IMR-90 (cell line): ENCODE measurements at regions not wholly inside any gene's neighbourhood (a gene's known extent, or its start where the extent isn't known, plus 50 kb on each side); places are given as distances from the start of the nearest gene placed in this dataset.

Experiments
- ATAC-seq: fragments of 200-7000 bp; cut with Tn5 transposase; 2 replicates; pipeline ENCODE4 v1.9.1; 2020; ENCODE audit warnings: low read depth, mild to moderate bottlenecking, moderate library complexity
- BruUV-seq: library from RNA; stranded (reverse); fragments of 400-500 nt; replicated peaks from 2 replicates; lab custom pipeline; 2021; lab: Mats Ljungman, UMichigan
- CTCF ChIA-PET: fragments of 300-600 bp; formaldehyde crosslinking; extraction: SDS; loops from one replicate; lab custom pipeline; 2021; ENCODE audit warnings: antibody characterized with exemption; lab: Yijun Ruan, JAX
- POLR2A ChIA-PET: fragments of 300-600 bp; sonication (Branson Sonifier 250); formaldehyde crosslinking; loops from one replicate; lab custom pipeline; 2022; ENCODE audit warnings: antibody characterized with exemption; ENCODE audit not compliant: unreplicated experiment; lab: Charles Lee
- DNase-seq: peaks from one replicate; pipeline ENCODE4 v3.0.0; 2013
- H2AFZ ChIP-seq: replicated peaks from 2 replicates; pipeline ENCODE3; 2013; ENCODE audit warnings: low read length, mild to moderate bottlenecking; ENCODE audit not compliant: poor library complexity
- H2AK5ac ChIP-seq: 2 replicates; pipeline ENCODE4 v1.6.1; 2013; ENCODE audit warnings: low read depth, low read length, inconsistent platforms
- H2AK9ac ChIP-seq: replicated peaks from 2 replicates; pipeline ENCODE3; 2013; ENCODE audit warnings: mild to moderate bottlenecking, low read depth, low read length, moderate library complexity; ENCODE audit not compliant: poor library complexity
- H2BK120ac ChIP-seq: 2 replicates; pipeline ENCODE4 v1.6.1; 2013; ENCODE audit warnings: low read depth, low read length, inconsistent platforms
- H2BK15ac ChIP-seq: 3 replicates; pipeline ENCODE4 v1.6.1; 2013; ENCODE audit warnings: low read depth, low read length, inconsistent platforms
- H2BK20ac ChIP-seq: 2 replicates; pipeline ENCODE4 v1.6.1; 2013; ENCODE audit warnings: low read depth, mild to moderate bottlenecking, inconsistent platforms, low read length, moderate library complexity
- H2BK5ac ChIP-seq: 2 replicates; pipeline ENCODE4 v1.6.1; 2013; ENCODE audit warnings: mild to moderate bottlenecking, low read depth, low read length, inconsistent platforms; ENCODE audit not compliant: poor library complexity, severe bottlenecking
- H3K14ac ChIP-seq: replicated peaks from 2 replicates; pipeline ENCODE4 v1.6.1; 2013; ENCODE audit warnings: low read depth, low read length, inconsistent platforms
- H3K18ac ChIP-seq: 2 replicates; pipeline ENCODE4 v1.6.1; 2013; ENCODE audit warnings: low read depth, low read length, control low read depth
- H3K23ac ChIP-seq: 2 replicates; pipeline ENCODE4 v1.6.1; 2013; ENCODE audit warnings: low read depth, low read length, inconsistent platforms
- H3K27ac ChIP-seq: 2 replicates; pipeline ENCODE4 v1.5.1; 2013; ENCODE audit warnings: mild to moderate bottlenecking, control low read depth, low read length; ENCODE audit not compliant: insufficient read depth
- H3K27me3 ChIP-seq: 2 replicates; pipeline ENCODE4 v1.6.1; 2013; ENCODE audit warnings: low read length; ENCODE audit not compliant: control insufficient read depth, insufficient read depth
- H3K36me3 ChIP-seq: 2 replicates; pipeline ENCODE4 v1.6.1; 2013; ENCODE audit warnings: low read length, mixed read lengths; ENCODE audit not compliant: control insufficient read depth, insufficient read depth
- H3K4ac ChIP-seq: 2 replicates; pipeline ENCODE4 v1.6.1; 2013; ENCODE audit warnings: low read depth, low read length, inconsistent platforms
- H3K4me1 ChIP-seq: 2 replicates; pipeline ENCODE4 v1.6.1; 2013; ENCODE audit warnings: low read length, mixed read lengths; ENCODE audit not compliant: control insufficient read depth, insufficient read depth
- H3K4me2 ChIP-seq: 2 replicates; pipeline ENCODE4 v1.6.1; 2013; ENCODE audit warnings: low read depth, mild to moderate bottlenecking, control low read depth, low read length, moderate library complexity
- H3K4me3 ChIP-seq: 2 replicates; pipeline ENCODE4 v1.5.1; 2013; ENCODE audit warnings: low read depth, mild to moderate bottlenecking, control low read depth, low read length, moderate library complexity; ENCODE audit not compliant: insufficient read depth
- H3K56ac ChIP-seq: 2 replicates; pipeline ENCODE4 v1.6.1; 2013; ENCODE audit warnings: low read length, inconsistent platforms; ENCODE audit not compliant: insufficient read depth; ENCODE audit errors: extremely low read depth
- H3K79me1 ChIP-seq, 2 experiments: 2 replicates each; pipeline ENCODE4 v1.6.1; 2013; ENCODE audit warnings: low read length in 2 of 2, inconsistent platforms in 1 of 2, low read depth in 1 of 2
- H3K9ac ChIP-seq: 2 replicates; pipeline ENCODE4 v1.6.1; 2013; ENCODE audit warnings: low read depth, low read length, control low read depth
- H3K9me1 ChIP-seq: 2 replicates; pipeline ENCODE4 v1.6.1; 2013; ENCODE audit warnings: low read length, inconsistent platforms; ENCODE audit not compliant: insufficient read depth
- H3K9me3 ChIP-seq: 2 replicates; pipeline ENCODE4 v1.6.1; 2013; ENCODE audit warnings: low read length; ENCODE audit not compliant: control insufficient read depth, insufficient read depth
- H4K20me1 ChIP-seq: 2 replicates; pipeline ENCODE4 v1.6.1; 2013; ENCODE audit warnings: low read length, inconsistent platforms; ENCODE audit not compliant: insufficient read depth
- H4K5ac ChIP-seq: 2 replicates; pipeline ENCODE4 v1.6.1; 2013; ENCODE audit warnings: mild to moderate bottlenecking, low read depth, low read length, control low read depth
- H4K8ac ChIP-seq, 2 experiments: 2 replicates each; pipeline ENCODE4 v1.6.1; 2013; ENCODE audit warnings: low read depth in 2 of 2, low read length in 2 of 2, control low read depth in 1 of 2, inconsistent platforms in 1 of 2
- H4K91ac ChIP-seq: 2 replicates; pipeline ENCODE4 v1.6.1; 2013; ENCODE audit warnings: low read depth, low read length, inconsistent platforms; ENCODE audit not compliant: insufficient read depth
- CEBPB ChIP-seq: IDR thresholded peaks from 2 replicates; pipeline ENCODE4 v1.6.1; 2012; ENCODE audit warnings: low read depth, low read length, improper control_type of control experiment
- CHD1 ChIP-seq: IDR thresholded peaks from 2 replicates; pipeline ENCODE4 v1.6.1; 2012; ENCODE audit warnings: low read depth, low read length, improper control_type of control experiment
- FOS ChIP-seq: fragments of 150-350 bp; IDR thresholded peaks from 2 replicates; pipeline ENCODE4 v1.6.1; 2016; ENCODE audit warnings: low read depth, low read length
- MAFK ChIP-seq: IDR thresholded peaks from 2 replicates; pipeline ENCODE4 v1.6.1; 2012; ENCODE audit warnings: low read depth, low read length, improper control_type of control experiment
- MAZ ChIP-seq: IDR thresholded peaks from 2 replicates; pipeline ENCODE4 v1.6.1; 2012; ENCODE audit warnings: low read depth, mild to moderate bottlenecking, low read length, improper control_type of control experiment, moderate library complexity, borderline replicate concordance
- RCOR1 ChIP-seq: IDR thresholded peaks from 2 replicates; pipeline ENCODE4 v1.6.1; 2012; ENCODE audit warnings: mild to moderate bottlenecking, low read length, improper control_type of control experiment; ENCODE audit not compliant: insufficient replicate concordance
- RFX5 ChIP-seq: IDR thresholded peaks from 2 replicates; pipeline ENCODE4 v1.8.0; 2012; ENCODE audit warnings: low read depth, mild to moderate bottlenecking, low read length, moderate library complexity
- WGBS, 2 experiments: methylation state at CpG; one replicate each; pipeline versions ENCODE4 v1.1.5 to v1.1.7; 2013; ENCODE audit warnings: missing lambda C conversion rate in 2 of 2; ENCODE audit not compliant: insufficient read length in 1 of 2; ENCODE audit errors: extremely low coverage in 2 of 2; 5-methylcytosine and 5-hydroxymethylcytosine counted together
- dilution Hi-C: fragments of 300-500 bp; cut with HindIII; formaldehyde crosslinking; loops from one replicate; pipeline ENCODE4 v1.14.3; 2018; ENCODE audit warnings: low sequenced_read_pairs; ENCODE audit not compliant: unreplicated experiment
- in situ Hi-C: fragments of 300-500 bp; cut with MboI; formaldehyde crosslinking; loops from 3 replicates; pipeline ENCODE4 v1.14.3; 2019; ENCODE audit warnings: low sequenced_read_pairs, inconsistent platforms, mixed read lengths
- intact Hi-C: fragments of 100-400 bp; cut with micrococcal nuclease; formaldehyde crosslinking; loops from 2 replicates; pipeline ENCODE4 v1.10.0; 2022
- TF ChIP-seq, protein P1 (sequence below): conservative IDR thresholded peaks from 2 replicates; pipeline ENCODE4 v1.5.1; 2012; ENCODE audit warnings: mild to moderate bottlenecking, low read depth, low read length, improper control_type of control experiment
- TF ChIP-seq, protein P2 (sequence below): fragments of 150-350 bp; IDR thresholded peaks from 2 replicates; pipeline ENCODE4 v1.6.1; 2017; ENCODE audit warnings: mild to moderate bottlenecking, antibody characterized with exemption, low read length, low read depth

DNA sequence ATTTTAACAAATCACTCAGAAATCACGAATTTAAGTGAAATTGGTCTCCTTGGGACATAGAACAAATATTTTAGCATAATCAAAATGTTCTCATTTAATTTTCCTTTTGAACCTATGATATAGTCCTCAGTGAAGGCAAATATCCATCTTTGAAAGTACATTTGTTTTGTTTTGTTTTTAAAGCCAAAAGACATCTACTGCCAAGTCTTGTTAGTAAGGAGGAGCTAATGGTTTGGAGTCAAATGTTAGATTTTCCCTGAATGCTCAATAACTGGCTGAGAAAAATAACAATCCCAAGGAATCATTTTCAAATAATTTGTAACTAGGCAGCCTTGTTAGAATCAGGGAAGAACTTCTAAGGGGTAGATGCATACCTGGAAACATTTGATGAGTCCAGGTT is 302.9 kb upstream of the MAF start:
- no peak overlapping the region for H3K23ac ChIP-seq
- no peak overlapping the region for H3K9ac ChIP-seq
- no peak overlapping the region for H2BK120ac ChIP-seq
- H3K14ac ChIP-seq = no peak overlapping the region
- no TSS peak for BruUV-seq
- H3K4me2 ChIP-seq = no peak overlapping the region
- no peak overlapping the region for H2AFZ ChIP-seq
- no peaks in the 10 kb centered on the region for H3K4me1 ChIP-seq
- no peak overlapping the region for H2BK15ac ChIP-seq
- DNase-seq (no peak), ATAC-seq (no peak)
- peaks cover 16% of the 10 kb centered on the region for H3K9me3 ChIP-seq
- CTCF ChIA-PET = no interaction called here
- H4K5ac ChIP-seq = no peak overlapping the region
- no peaks in the 10 kb centered on the region for H4K20me1 ChIP-seq
- H2AK5ac ChIP-seq = no peak overlapping the region
- H2AK9ac ChIP-seq = no peak overlapping the region
- H3K18ac ChIP-seq = no peak overlapping the region
- no peak overlapping the region for H4K8ac ChIP-seq
- no peak overlapping the region for H3K4ac ChIP-seq
- WGBS, 2 experiments = no CpG with 5 or more reads among the region's 1 CpG
- POLR2A ChIA-PET = no interaction called here
- H3K9me1 ChIP-seq = no peaks in the 10 kb centered on the region
- H4K91ac ChIP-seq = no peak overlapping the region
- no peak overlapping the region for H3K56ac ChIP-seq
- TF ChIP-seq, protein P1, sequence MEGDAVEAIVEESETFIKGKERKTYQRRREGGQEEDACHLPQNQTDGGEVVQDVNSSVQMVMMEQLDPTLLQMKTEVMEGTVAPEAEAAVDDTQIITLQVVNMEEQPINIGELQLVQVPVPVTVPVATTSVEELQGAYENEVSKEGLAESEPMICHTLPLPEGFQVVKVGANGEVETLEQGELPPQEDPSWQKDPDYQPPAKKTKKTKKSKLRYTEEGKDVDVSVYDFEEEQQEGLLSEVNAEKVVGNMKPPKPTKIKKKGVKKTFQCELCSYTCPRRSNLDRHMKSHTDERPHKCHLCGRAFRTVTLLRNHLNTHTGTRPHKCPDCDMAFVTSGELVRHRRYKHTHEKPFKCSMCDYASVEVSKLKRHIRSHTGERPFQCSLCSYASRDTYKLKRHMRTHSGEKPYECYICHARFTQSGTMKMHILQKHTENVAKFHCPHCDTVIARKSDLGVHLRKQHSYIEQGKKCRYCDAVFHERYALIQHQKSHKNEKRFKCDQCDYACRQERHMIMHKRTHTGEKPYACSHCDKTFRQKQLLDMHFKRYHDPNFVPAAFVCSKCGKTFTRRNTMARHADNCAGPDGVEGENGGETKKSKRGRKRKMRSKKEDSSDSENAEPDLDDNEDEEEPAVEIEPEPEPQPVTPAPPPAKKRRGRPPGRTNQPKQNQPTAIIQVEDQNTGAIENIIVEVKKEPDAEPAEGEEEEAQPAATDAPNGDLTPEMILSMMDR = no peak
- TF ChIP-seq RFX5 (no peak), MAZ (no peak), MAFK (no peak), CHD1 (no peak), CEBPB (no peak), FOS (no peak), RCOR1 (no peak)
- TF ChIP-seq, protein P2, sequence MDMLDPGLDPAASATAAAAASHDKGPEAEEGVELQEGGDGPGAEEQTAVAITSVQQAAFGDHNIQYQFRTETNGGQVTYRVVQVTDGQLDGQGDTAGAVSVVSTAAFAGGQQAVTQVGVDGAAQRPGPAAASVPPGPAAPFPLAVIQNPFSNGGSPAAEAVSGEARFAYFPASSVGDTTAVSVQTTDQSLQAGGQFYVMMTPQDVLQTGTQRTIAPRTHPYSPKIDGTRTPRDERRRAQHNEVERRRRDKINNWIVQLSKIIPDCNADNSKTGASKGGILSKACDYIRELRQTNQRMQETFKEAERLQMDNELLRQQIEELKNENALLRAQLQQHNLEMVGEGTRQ = no peak
- no peak overlapping the region for H3K4me3 ChIP-seq
- H2BK5ac ChIP-seq = no peak overlapping the region
- H3K79me1 ChIP-seq = no peaks in the 10 kb centered on the region
- H3K36me3 ChIP-seq = no peaks in the 10 kb centered on the region
- intact Hi-C loops (no loop called here), dilution Hi-C loops (no loop called here), in situ Hi-C loops (no loop called here)
- H3K27ac ChIP-seq = no peak overlapping the region
- no peak overlapping the region for H2BK20ac ChIP-seq
- no peaks in the 10 kb centered on the region for H3K27me3 ChIP-seq
